Left ventricle myocardium superior (tissue), 1 donor: ENCODE measurements at regions not wholly inside any gene's neighbourhood (a gene's known extent, or its start where the extent isn't known, plus 50 kb on each side); places are given as distances from the start of the nearest gene placed in this dataset.
"Not testable (repeated sequence)": the region's sequence is repeated elsewhere in the genome, so short reads cannot be mapped to it uniquely, and the experiment has no call there.

Experiments
- ATAC-seq: fragments of 200-7000 bp; cut with Tn5 transposase; one replicate; pipeline ENCODE4 v1.9.1; 2020; ENCODE audit warnings: mild to moderate bottlenecking, moderate library complexity
- DNase-seq: peaks from one replicate; pipeline ENCODE4 v3.0.0-alpha.2; 2020
- intact Hi-C: fragments of 100-400 bp; cut with micrococcal nuclease; formaldehyde crosslinking; loops from one replicate; pipeline ENCODE4 v1.11.0; 2022
- donor health status: DM: no; HTN: yes; CAD: no; lungs with severe emphysema.

DNA sequence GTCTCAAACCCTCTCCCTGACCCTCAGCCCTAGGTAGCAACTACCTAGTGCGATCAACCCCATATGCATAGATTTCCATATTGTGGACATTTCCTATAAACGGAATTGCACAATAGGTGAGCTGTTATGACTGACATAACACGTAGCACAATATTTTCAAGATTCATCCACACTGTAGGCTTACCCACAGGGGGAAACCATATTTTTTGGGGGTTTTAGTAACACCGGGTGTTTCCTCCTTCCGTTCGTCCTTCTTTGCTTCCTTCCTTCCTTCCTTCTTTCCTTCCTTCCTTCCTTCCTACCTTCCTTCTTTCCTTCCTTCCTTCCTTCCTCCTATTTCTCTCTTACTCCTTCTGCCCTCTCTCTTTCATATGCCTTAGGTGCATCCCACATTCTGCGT is 524.2 kb downstream of the CWH43 start:
- intact Hi-C loops, DNase-seq, ATAC-seq: not testable (repeated sequence)

DNA sequence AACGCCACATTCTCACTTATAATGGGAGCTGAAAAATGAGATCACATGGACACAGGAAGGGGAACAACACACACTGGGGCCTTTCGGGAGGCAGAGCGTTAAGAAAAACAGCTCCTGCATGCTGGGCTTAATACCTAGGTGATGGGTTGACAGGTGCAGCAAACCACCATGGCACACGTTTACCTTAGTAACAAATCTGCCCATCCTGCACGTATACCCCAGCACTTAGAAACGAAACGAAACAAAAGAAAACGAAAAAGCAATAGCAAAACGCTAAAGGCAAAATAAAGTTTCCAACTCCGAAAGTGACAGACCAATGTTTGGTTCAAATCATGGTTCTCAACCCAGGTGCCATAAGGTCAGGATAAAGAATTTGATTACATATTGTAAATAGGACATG is 525.3 kb downstream of the CWH43 start:
- ATAC-seq, DNase-seq, intact Hi-C loops: not testable (repeated sequence)

DNA sequence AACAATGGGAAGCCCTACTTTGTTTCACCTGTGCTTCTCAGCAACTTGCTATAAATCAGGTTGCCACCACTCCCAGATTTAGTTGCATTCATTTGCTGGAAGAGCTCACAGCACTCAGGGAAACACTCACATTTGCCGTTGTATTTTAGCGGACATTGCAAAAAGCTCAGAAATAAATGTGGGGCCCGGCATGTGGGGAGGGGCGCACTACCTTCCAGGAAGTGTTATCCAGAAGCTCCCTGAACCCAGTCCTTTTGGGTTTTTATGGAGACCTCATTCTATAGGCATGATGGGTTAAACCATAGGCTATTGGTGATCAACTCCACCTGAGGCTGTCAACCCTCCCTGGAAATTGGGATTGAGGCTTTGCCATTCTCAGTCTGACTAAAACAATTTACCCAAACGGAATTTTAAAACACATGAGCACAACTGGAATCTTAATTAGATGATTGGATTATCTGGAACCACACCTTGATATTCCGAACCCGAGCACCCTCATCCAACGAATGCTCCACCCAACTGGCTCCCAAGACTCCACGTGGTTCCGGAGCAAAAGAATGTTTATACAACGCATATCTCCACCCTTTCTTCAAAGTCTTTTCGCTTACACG is 525.9 kb downstream of the CWH43 start:
- DNase-seq, ATAC-seq, intact Hi-C loops: not testable (repeated sequence)

DNA sequence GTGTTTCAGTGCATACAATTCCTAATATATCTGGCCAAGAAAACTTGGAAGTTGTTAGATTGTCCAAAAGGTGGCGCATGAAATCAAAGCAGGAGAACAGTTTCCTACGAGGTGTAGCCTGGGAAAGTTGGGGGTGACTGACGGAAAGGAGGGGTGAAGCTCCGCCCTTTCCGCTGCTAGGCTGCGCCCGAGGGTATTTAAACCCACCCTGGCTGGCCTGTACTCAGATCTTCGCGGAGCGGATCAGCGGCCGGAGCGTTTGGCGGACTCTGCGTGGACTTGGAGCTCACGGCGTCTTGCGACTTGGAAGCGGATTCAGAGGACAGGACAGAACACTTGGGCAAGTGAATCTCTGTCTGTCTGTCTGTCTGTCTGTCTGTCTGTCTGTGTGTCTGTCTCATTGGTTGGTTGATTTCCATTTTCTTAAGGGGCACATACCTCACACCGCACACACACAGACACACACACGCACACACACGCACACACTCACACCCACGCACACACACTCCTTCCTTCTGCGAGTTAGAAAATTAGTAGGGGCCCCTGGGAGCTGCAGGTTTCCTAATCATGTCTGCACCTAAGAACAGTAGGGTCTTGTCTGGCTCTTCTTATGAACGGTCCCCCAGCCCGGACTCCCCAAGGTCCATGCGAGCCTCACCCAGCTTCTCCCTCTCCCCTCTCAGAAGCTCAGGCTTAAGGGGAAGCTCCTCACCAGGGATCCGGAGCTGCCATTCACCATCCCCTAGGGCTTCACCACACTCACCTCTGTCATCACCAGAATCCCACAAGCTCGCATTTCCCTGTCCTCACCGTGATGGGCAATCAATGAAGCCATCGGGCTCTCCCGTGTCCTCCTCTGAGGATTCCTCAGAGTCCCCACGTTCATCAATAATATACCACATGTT is 526.8 kb downstream of the CWH43 start:
- ATAC-seq, intact Hi-C loops: not testable (repeated sequence)
- peak; percentile 37 for DNase-seq

DNA sequence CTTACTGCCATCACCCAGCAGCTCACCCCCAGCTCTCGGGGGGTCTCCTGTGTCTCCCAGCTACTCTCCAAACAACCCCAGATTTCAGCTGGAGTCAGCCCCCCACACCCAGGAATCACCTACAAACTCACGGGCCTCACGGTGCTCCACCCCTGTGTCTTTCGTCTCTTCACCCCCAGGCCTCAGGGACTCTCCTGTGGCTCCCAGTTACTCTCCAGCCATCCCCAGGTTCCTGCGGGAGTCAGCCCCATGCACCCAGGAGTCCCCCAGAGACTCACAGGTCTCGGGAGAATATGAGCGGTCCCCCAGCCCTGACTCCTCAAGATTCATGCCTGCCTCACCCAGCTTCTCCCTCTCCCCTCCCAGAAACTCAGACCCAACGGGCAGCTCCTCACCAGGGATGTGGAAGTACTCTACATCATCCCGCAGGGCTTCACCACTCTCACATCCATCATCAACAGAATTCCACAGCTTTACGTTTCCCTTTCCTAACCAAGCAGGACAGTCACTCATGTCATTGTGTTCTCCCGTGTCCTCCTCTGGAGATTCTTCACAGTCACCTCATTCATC is 527.6 kb downstream of the CWH43 start:
- intact Hi-C loops, result not testable (repeated sequence)
- peak; percentile 33 for DNase-seq

DNA sequence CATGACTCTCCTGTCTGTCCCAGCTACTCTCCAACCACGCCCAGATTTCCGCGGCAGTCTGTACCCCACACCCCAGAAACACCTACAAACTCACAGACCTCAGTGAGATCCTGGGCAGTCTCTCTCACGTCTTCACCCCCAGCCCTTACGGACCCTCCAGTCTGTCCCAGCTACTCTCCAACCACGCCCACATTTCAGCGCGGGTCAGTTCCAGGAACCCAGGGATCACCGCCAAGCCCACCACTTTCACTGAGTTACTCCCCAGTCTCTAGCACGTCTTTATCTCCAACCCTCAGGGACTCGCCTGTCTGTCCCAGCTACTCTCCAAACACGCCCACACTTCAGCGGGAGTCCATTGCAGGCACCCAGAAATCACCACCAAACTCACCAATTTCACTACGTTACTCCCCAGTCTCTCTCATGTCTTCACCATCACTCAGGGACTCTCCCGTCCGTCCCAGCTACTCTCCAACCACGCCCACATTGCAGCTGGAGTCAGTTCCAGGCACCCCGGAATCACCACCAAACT is 528.2 kb downstream of the CWH43 start:
- intact Hi-C loops, ATAC-seq: not testable (repeated sequence)
- DNase-seq, result peak; percentile 37

More for the DNA sequence above, 527.6 kb downstream of the CWH43 start:
- ATAC-seq, result not testable (repeated sequence)

DNA sequence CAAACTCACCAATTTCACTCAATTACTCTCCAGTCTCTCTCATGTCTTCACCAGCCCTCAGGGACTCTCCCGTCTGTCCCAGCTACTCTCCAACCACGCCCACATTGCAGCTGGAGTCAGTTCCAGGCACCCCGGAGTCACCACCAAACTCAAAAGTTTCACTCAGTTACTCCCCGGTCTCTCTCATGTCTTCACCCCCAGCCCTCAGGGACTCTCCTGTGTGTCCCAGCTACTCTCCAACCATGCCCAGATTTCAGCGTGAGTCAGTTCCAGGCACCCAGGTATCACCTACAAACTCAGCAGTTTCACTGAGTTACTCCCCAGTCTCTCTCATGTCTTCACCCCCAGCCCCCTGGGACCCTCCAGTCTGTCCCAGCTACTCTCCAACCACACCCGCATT is 528.8 kb downstream of the CWH43 start:
- intact Hi-C loops, result not testable (repeated sequence)

DNA sequence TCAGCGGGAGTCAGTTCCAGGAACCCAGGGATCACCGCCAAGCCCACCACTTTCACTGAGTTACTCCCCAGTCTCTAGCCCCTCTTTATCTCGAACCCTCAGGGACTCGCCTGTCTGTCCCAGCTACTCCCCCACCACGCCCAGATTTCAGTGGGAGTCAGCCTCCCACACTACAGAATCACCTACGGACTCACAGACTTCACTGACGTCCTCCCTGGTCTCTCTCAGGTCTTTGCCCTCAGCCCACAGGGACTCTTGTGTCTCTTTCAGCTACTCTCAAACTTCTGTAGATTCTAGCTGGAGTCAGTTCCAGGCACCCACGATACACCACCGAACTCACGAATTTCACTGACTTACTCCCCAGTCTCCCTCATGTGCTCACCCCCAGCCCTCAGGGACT is 529.2 kb downstream of the CWH43 start:
- ATAC-seq, DNase-seq, intact Hi-C loops: not testable (repeated sequence)

More for the DNA sequence above, 528.8 kb downstream of the CWH43 start:
- not testable (repeated sequence) for ATAC-seq, DNase-seq

DNA sequence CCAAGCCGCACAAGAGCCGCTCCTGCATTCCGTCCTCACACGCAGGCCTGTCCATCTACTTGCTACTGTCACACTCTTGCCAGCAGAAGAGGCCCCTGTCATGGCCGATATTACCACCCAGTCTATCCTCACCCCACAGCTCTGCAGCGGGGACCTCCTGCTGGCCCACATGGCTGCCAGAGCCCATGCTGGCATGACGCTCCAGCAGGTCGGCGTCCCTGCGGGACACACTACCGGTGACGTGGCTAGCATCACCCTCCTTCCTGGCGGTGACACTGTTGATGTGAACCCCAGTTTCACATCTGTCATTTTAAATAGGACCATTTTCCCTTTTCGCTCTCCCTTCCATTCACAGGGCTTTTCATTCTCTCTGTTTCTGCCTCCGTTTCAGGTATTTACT is 530.0 kb downstream of the CWH43 start:
- intact Hi-C loops, ATAC-seq, DNase-seq: not testable (repeated sequence)

DNA sequence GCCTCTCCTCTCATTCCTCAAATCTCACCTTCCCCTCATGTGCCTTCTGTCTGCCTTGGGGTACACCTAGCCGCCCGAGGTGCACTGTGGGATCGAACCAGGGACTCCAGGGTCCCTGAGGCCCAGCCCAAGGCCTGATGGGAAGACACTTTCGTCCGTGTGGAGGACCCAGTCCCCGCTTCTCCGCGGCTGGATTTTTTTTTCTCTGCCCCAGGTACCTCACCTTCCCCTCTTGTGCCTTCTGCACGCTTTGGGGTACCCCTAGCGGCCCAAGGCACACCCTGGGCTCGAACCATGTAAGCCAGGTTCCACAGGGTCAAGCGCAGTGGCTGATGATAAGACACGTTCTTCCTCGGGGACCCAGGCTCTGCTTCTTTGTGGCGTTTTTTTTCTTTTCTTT is 530.7 kb downstream of the CWH43 start:
- ATAC-seq, result no peak
- intact Hi-C loops, result no loop called here
- DNase-seq, result no peak

DNA sequence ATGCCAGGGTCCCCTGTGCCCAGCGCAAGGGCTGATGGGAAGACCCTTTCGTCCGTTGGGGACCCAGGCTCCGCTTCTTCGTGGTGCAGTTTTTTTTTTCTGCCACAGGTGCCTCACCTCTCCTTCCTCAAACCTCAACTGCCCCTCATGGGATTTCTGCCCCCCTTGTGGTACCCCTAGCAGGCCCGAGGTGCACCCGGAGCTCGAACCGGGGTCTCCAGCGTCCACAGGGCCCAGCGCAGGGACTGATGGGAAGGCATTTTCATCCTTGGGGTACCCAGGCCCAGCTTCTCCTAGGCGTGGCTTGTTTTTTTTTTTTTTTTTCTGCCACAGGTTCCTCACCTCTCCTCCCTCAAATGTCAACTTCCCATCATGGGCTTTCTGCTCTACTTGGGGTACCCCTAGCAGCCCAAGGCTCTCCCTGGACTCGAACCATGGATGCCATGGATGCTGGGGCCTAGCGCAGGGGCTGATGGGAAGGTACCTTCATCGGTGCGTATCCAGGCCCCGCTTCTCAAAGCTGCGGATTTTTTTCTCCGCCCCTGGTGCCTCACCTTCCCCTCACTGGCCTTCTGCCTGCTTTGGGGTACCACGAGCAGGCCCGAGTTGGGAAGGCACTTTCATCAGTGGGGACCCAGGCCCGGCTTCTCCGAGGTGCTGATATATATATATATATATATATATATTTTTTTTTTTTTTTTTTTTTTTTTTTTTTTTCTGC is 531.6 kb downstream of the CWH43 start:
- ATAC-seq, DNase-seq, intact Hi-C loops: not testable (repeated sequence)

DNA sequence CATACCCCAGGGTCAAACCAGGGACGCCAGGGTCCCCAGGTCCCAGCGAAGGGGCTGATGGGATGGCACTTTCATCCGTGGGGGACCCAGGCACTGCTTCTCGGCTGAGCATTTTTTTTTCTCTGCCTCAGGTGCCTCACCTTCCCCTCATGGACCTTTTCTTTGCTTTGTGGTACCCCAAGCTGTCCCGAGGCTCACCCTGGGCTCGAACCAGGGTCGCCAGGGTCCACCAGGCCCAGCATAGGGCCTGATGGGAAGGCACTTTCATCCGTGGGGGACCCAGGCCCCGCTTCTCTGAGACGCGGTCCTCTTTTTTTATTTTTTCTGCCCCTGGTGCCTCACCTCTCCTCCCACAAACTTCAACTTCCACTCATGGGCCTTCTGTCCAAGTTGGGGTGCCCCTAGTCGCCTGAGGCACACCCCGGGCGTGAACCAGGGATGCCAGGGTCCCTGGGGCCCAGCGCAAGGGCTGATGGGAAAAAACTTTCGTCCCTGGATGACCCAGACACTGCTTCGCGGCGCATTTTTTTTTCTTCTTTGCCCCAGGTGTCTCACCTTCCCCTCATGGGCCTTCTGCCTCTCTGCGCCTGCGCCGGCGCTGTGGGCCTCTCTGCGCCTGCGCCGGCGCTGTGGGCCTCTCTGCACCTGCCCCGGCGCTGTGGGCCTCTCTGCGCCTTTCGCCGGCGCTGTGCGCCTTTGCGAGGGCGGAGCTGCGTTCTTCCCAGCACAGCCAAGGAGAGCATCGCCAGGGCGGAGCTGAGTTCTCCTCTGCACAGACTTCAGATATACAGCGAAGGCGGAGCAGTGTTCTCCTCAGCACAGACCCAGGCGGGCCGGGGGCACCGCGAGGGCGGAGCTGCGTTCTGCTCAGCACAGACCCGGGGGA is 533.3 kb downstream of the CWH43 start:
- ATAC-seq, intact Hi-C loops, DNase-seq: not testable (repeated sequence)

DNA sequence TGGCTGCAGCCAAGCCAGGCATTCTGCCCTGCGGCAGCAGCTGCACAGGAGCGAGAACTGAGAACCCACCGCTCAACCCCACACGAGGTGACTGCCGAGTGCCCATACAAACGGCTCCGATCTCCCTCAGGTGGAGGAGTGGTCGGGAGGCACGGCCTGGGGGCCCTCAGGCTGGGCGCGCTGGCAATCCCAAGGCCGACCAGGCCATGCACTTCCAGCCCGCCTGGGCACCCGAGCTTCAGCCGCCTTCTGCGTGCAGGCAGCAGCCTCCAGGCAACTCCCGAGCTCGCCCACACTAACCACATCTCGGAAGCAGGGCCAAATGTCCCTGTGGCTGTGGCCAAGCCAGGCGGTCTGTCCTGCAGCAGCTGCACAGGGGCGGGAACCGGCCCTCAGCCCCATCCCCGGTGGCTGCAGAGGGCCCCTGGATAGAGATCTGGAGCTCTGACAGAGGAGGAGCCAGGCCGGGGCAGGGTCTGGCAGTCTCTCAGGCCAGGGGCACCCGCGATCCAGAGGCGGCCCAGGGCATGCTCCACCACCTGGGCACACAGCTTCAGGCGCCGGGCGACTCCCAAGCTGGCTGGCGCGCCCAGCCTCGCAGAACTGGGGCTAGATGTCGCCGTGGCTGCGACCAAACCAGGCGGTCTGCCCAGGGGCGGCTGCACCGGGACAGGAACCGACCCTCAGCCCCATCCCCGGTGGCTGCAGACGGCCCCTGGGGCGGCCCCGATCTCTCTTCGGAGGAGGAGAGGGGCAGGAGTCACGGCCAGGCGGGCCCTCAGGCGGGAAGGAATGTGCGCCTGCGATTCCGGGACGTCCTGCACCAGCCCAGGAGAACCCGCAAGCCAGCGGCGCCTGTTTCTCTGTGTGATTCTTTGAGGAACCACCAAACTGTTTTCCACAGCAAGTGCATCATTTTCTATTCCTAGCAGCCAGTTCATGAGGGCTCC is 538.0 kb downstream of the CWH43 start:
- ATAC-seq, intact Hi-C loops, DNase-seq: not testable (repeated sequence)

DNA sequence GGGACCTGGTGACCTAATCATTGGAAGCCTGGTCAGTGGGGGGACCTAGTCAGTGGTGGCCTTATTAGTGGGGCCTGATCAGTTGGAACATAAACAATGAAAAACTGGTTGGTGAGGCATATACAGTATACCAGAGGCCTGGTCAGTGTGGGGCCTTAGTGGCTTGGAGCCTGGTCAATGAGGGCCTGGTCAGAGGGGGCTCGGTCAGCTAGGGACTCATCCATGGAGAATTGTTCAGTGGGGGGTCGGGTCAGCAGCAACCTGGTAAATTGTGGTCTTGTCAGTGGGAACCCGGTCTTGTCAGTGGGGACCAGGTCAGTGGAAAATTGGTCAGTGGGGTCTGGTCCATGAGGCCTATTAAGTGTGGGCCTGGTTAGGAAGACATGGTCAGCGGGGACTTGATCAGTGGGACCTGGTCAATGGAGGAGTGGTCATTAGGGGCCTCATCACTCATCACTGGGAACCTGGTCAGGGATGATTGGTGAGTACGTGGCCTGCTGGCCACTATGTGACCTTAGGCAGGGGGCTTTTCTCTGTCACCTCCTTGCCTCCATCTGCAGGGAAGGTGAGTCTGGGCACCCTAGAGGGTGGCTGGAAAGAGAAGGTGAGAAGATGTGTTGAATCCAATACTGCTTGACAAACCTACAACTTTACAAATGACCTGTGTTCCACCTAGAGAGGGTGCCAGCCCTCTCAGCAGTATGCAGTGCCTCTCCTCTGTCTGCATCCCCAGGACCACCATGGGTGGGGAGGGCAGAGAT is 573.0 kb downstream of the CWH43 start:
- DNase-seq, ATAC-seq, intact Hi-C loops: not testable (repeated sequence)

DNA sequence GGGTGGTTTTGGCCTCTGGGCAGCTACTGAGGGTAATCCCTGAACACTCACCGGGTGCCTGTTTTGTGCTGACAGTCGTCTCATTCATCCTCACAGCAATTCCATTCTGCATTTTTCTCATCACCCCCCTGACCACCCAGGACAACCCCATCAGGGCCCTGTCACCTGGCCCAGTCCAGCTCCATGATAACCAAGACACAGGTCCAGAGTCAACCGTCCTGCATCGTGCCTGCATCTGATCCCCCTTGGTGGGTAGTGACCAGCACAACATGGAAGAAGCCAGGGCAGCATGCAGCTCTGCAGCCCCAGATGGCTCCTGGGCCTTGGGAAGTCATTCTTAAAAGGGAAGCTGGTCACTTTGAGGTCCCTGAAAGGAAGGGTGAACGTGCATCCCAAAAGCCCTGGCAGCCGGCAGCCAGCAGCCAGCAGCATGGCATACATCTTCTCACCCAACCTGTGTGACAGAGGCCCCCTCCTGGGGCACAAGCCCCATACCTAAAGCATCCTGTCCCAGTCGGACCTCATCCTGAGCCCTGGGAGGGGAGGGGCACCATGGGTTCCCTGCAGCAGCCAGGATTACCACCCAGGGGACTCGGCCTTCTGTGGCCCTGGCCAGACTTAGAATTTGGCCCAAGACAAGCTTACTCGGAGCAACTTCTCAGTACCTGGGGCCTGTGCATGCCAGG is 574.2 kb downstream of the CWH43 start:
- ATAC-seq, intact Hi-C loops, DNase-seq: not testable (repeated sequence)

DNA sequence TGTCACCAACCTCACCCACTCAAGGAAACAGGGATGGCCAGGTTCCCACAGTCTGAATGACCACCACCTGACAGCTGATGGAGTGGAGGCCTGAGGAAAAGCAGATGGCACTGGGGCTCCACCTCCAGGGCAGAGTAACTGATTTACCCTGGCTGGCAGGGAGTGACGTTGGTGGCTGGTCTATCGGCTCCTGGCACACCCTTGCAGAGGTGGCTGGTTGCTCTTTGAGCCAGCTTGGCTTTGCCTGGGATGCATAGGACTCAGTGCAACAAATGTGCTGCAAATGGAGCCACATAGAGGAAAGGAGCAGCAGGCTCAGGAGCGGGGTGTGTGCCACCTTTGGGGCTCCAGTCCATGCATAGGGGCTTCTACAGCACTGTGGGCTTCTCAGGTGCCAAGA is 574.8 kb downstream of the CWH43 start:
- DNase-seq, intact Hi-C loops, ATAC-seq: not testable (repeated sequence)
